GM10266 (cell line): ENCODE measurements at regions not wholly inside any gene's neighbourhood (a gene's known extent, or its start where the extent isn't known, plus 50 kb on each side); places are given as distances from the start of the nearest gene placed in this dataset.

ENCODE experiments used
- DNase-seq: peaks from one replicate; pipeline ENCODE4 v3.0.0; 2012; ENCODE audit errors: extremely low spot score
- CTCF ChIP-seq: IDR thresholded peaks from 2 replicates; pipeline ENCODE4 v1.5.1; 2012; ENCODE audit warnings: mild to moderate bottlenecking, low read depth; ENCODE audit not compliant: control insufficient read depth, insufficient read depth; ENCODE audit errors: missing control alignments

GRCh38 chr18:76658627-76659026, 163.6 kb upstream of the ZNF516 start:
- peak; percentile 18 for TF ChIP-seq CTCF
- DNase-seq, result peak; percentile 43

- no peak for DNase-seq
- TF ChIP-seq CTCF, result no peak
These were observed 162.9 kb upstream of the ZNF516 start for GRCh38 chr18:76657911-76658470.

- no peak for DNase-seq
- TF ChIP-seq CTCF, result no peak
These were observed 162.1 kb upstream of the ZNF516 start for GRCh38 chr18:76656925-76657827.

- no peak for DNase-seq
- TF ChIP-seq CTCF, result no peak
These were observed 159.5 kb upstream of the ZNF516 start for GRCh38 chr18:76654577-76654976.

GRCh38 chr18:76647322-76647721, 152.3 kb upstream of the ZNF516 start:
- no peak for TF ChIP-seq CTCF

GRCh38 chr18:76644580-76644979, 149.5 kb upstream of the ZNF516 start:
- no peak for TF ChIP-seq CTCF
- no peak for DNase-seq

More at GRCh38 chr18:76647322-76647721, 152.3 kb upstream of the ZNF516 start:
- DNase-seq, result no peak

- DNase-seq, result no peak
- no peak for TF ChIP-seq CTCF
These were observed 149.0 kb upstream of the ZNF516 start for GRCh38 chr18:76643996-76644395.
